Caco-2 (cell line): ENCODE measurements at regions not wholly inside any gene's neighbourhood (a gene's known extent, or its start where the extent isn't known, plus 50 kb on each side); places are given as distances from the start of the nearest gene placed in this dataset.

Experiments
- BruUV-seq: library from RNA; stranded (reverse); fragments of 400-500 nt; replicated peaks from 2 replicates; lab custom pipeline; 2021; lab: Mats Ljungman, UMichigan
- CTCF ChIA-PET: fragments of 300-600 bp; sonication (Branson Sonifier 250); formaldehyde crosslinking; loops from one replicate; lab custom pipeline; 2022; ENCODE audit warnings: antibody characterized with exemption; lab: Charles Lee
- POLR2A ChIA-PET: fragments of 300-600 bp; sonication (Branson Sonifier 250); formaldehyde crosslinking; loops from one replicate; lab custom pipeline; 2022; ENCODE audit warnings: antibody characterized with exemption; lab: Charles Lee
- DNase-seq, 2 experiments: peaks; one replicate each; pipeline versions ENCODE4 v3.0.0 to v3.0.0-alpha.2; 2020 to 2022
- H3K27me3 ChIP-seq: replicated peaks from 2 replicates; pipeline ENCODE4 v1.6.0; 2011; ENCODE audit warnings: low read length; ENCODE audit not compliant: control insufficient read depth, insufficient read depth
- H3K36me3 ChIP-seq: 2 replicates; pipeline ENCODE4 v1.5.1; 2011; ENCODE audit warnings: low read length; ENCODE audit not compliant: control insufficient read depth, insufficient read depth
- H3K4me1 ChIP-seq: fragments of 250-450 bp; sonication (Bioruptor Pico); 2 replicates; pipeline ENCODE4 v1.5.1; 2020; ENCODE audit warnings: mild to moderate bottlenecking
- H3K4me3 ChIP-seq: 2 replicates; pipeline ENCODE4 v1.5.1; 2011; ENCODE audit warnings: low read depth, mild to moderate bottlenecking, control low read depth, low read length
- H3K9me3 ChIP-seq: fragments of 250-450 bp; sonication (Bioruptor Pico); 2 replicates; pipeline ENCODE4 v1.5.1; 2020; ENCODE audit warnings: mild to moderate bottlenecking, moderate library complexity
- H3K27ac Mint-ChIP-seq: one replicate; pipeline ENCODE4 v1.8.0; 2022; ENCODE audit warnings: mixed read lengths; ENCODE audit not compliant: unreplicated experiment
- H3K27me3 Mint-ChIP-seq: one replicate; pipeline ENCODE4 v1.8.0; 2022; ENCODE audit warnings: mixed read lengths; ENCODE audit not compliant: insufficient read depth, unreplicated experiment
- H3K36me3 Mint-ChIP-seq: one replicate; pipeline ENCODE4 v1.8.0; 2022; ENCODE audit warnings: mild to moderate bottlenecking, mixed read lengths; ENCODE audit not compliant: insufficient read depth, unreplicated experiment
- H3K4me1 Mint-ChIP-seq: one replicate; pipeline ENCODE4 v1.8.0; 2022; ENCODE audit warnings: low read depth, mixed read lengths; ENCODE audit not compliant: unreplicated experiment
- H3K4me3 Mint-ChIP-seq: one replicate; pipeline ENCODE4 v1.8.0; 2022; ENCODE audit warnings: mild to moderate bottlenecking, moderate library complexity, mixed read lengths; ENCODE audit not compliant: unreplicated experiment
- H3K9me3 Mint-ChIP-seq: one replicate; pipeline ENCODE4 v1.8.0; 2022; ENCODE audit warnings: mixed read lengths; ENCODE audit not compliant: unreplicated experiment
- intact Hi-C: fragments of 100-400 bp; cut with micrococcal nuclease; formaldehyde crosslinking; loops from one replicate; pipeline ENCODE4 v1.10.0; 2022; ENCODE audit not compliant: unreplicated experiment
- TF ChIP-seq, protein P1 (sequence below), 2 experiments: fragments of 200-600 bp in 1 of 2; IDR thresholded peaks; 1 replicate in 1 of 2; 2 replicates in 1 of 2; pipeline versions ENCODE4 v1.5.1 to v1.8.0; 2011 to 2022; ENCODE audit warnings: antibody characterized with exemption in 1 of 2, control low read depth in 1 of 2, inconsistent platforms in 1 of 2, low read depth in 1 of 2, low read length in 1 of 2, mild to moderate bottlenecking in 1 of 2, moderate library complexity in 1 of 2; ENCODE audit not compliant: insufficient read depth in 1 of 2, severe bottlenecking in 1 of 2, unreplicated experiment in 1 of 2

DNA sequence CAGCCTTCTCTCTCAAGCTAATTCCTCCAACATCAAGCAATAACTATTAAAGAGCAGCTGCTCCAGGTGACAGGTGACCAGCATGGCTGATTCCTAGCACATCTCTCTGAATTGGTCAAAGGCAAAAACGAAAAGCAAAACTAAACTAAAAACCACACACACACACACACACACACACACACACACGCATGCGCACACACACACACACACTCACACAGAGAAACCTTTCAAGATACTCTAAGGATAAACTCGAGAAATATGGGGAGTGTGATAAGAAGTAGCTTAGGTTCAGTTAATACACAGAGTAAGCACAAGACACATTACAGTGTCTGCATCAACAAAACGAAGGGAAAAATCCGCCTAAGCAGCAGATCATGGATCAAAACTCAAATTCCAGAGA is 74.5 kb upstream of the FZD7 start:
- no peaks in the 10 kb centered on the region for H3K36me3 Mint-ChIP-seq
- no peaks in the 10 kb centered on the region for H3K9me3 ChIP-seq
- H3K4me1 Mint-ChIP-seq, result no peaks in the 10 kb centered on the region
- no peaks in the 10 kb centered on the region for H3K9me3 Mint-ChIP-seq
- H3K27ac Mint-ChIP-seq, result no peak overlapping the region
- no peaks in the 10 kb centered on the region for H3K27me3 ChIP-seq
- no peaks in the 10 kb centered on the region for H3K4me1 ChIP-seq
- ChIA-PET CTCF (interaction anchor here (0.6 kb wide), 1 partner anchor 129 kb away, joined by 3 read pairs; no protein-coding TSS in a partner anchor), POLR2A (no interaction called here)
- no peaks in the 10 kb centered on the region for H3K27me3 Mint-ChIP-seq
- H3K4me3 ChIP-seq, result no peak overlapping the region
- BruUV-seq, result no TSS peak
- TF ChIP-seq, protein P1, sequence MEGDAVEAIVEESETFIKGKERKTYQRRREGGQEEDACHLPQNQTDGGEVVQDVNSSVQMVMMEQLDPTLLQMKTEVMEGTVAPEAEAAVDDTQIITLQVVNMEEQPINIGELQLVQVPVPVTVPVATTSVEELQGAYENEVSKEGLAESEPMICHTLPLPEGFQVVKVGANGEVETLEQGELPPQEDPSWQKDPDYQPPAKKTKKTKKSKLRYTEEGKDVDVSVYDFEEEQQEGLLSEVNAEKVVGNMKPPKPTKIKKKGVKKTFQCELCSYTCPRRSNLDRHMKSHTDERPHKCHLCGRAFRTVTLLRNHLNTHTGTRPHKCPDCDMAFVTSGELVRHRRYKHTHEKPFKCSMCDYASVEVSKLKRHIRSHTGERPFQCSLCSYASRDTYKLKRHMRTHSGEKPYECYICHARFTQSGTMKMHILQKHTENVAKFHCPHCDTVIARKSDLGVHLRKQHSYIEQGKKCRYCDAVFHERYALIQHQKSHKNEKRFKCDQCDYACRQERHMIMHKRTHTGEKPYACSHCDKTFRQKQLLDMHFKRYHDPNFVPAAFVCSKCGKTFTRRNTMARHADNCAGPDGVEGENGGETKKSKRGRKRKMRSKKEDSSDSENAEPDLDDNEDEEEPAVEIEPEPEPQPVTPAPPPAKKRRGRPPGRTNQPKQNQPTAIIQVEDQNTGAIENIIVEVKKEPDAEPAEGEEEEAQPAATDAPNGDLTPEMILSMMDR (IDR thresholded peaks at IDR 0.05; ENCODE audit: insufficient read depth in 1 of 2, low read depth in 1 of 2, low read length in 1 of 2, severe bottlenecking in 1 of 2, unreplicated experiment in 1 of 2), result no peak
- H3K36me3 ChIP-seq, result no peaks in the 10 kb centered on the region
- intact Hi-C loops, result no loop called here
- no peak overlapping the region for H3K4me3 Mint-ChIP-seq
- no peak for DNase-seq

DNA sequence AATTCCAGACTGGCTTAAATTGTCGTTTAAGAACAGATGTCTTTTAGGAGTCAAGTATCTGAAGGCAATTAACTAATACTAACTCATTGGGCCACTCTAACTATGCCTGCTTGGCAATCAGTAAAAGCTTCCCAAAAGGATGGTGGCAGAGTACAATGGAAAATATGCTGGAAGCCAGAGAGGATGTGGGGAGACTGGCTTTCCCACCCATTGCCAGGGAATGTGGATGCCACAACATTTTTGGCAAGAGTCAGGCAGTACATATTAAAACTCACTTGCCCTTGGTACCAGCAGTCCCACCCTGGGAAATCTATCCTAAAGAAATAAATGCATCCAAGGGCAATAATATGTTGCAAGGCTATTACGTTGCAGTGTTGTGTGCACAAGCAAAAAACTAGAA is 74.0 kb upstream of the FZD7 start:
- H3K4me1 Mint-ChIP-seq, result no peaks in the 10 kb centered on the region
- TF ChIP-seq, protein P1 (IDR thresholded peaks at IDR 0.05; ENCODE audit: insufficient read depth in 1 of 2, low read depth in 1 of 2, low read length in 1 of 2, severe bottlenecking in 1 of 2, unreplicated experiment in 1 of 2), result no peak
- H3K27me3 ChIP-seq, result no peaks in the 10 kb centered on the region
- no peaks in the 10 kb centered on the region for H3K36me3 ChIP-seq
- no peak for DNase-seq
- H3K4me3 ChIP-seq, result no peak overlapping the region
- H3K9me3 Mint-ChIP-seq, result no peaks in the 10 kb centered on the region
- intact Hi-C loops, result no loop called here
- H3K4me3 Mint-ChIP-seq, result no peak overlapping the region
- H3K36me3 Mint-ChIP-seq, result no peaks in the 10 kb centered on the region
- no TSS peak for BruUV-seq
- ChIA-PET CTCF (interaction anchor here (0.6 kb wide), 1 partner anchor 130 kb away, joined by 3 read pairs; no protein-coding TSS in a partner anchor), POLR2A (no interaction called here)
- H3K9me3 ChIP-seq, result no peaks in the 10 kb centered on the region
- H3K27me3 Mint-ChIP-seq, result no peaks in the 10 kb centered on the region
- no peaks in the 10 kb centered on the region for H3K4me1 ChIP-seq
- H3K27ac Mint-ChIP-seq, result no peak overlapping the region

GRCh38 chr2:201960305-201960704 is 73.3 kb upstream of the FZD7 start:
- Mint-ChIP-seq H3K9me3 (no peaks in the 10 kb centered on the region), H3K4me3 (no peak overlapping the region), H3K27ac (no peak overlapping the region), H3K36me3 (no peaks in the 10 kb centered on the region), H3K27me3 (no peaks in the 10 kb centered on the region), H3K4me1 (no peaks in the 10 kb centered on the region)
- TF ChIP-seq, protein P1 (IDR thresholded peaks at IDR 0.05; ENCODE audit: insufficient read depth in 1 of 2, low read depth in 1 of 2, low read length in 1 of 2, severe bottlenecking in 1 of 2, unreplicated experiment in 1 of 2), result no peak
- intact Hi-C loops, result no loop called here
- no peak overlapping the region for H3K4me3 ChIP-seq
- ChIA-PET POLR2A (no interaction called here), CTCF (no interaction called here)
- H3K9me3 ChIP-seq, result no peaks in the 10 kb centered on the region
- no peaks in the 10 kb centered on the region for H3K27me3 ChIP-seq
- no peak for DNase-seq
- no peaks in the 10 kb centered on the region for H3K4me1 ChIP-seq
- BruUV-seq, result no TSS peak
- no peaks in the 10 kb centered on the region for H3K36me3 ChIP-seq
